MM.1S (cell line): ENCODE measurements at regions not wholly inside any gene's neighbourhood (a gene's known extent, or its start where the extent isn't known, plus 50 kb on each side); places are given as distances from the start of the nearest gene placed in this dataset.

Source experiments
- CTCF ChIP-seq: fragments of 300-600 bp; sonication (generic); IDR thresholded peaks from 2 replicates; pipeline ENCODE4 v1.5.1; 2016; ENCODE audit warnings: antibody characterized with exemption, low read length, mixed read lengths
- EZH2 ChIP-seq: fragments of 300-600 bp; sonication (generic); optimal IDR thresholded peaks from 2 replicates; pipeline ENCODE3; 2017; ENCODE audit warnings: low read depth, mild to moderate bottlenecking, antibody characterized with exemption, low read length, mixed read lengths
- EZH2phosphoT487 ChIP-seq: fragments of 300-600 bp; sonication (generic); IDR thresholded peaks from 2 replicates; pipeline ENCODE4 v1.6.1; 2018; ENCODE audit warnings: antibody characterized with exemption, low read length

GRCh38 chr5:167614294-167615021, 677.0 kb upstream of the WWC1 start:
- no peak for TF ChIP-seq CTCF
- TF ChIP-seq EZH2phosphoT487 = no peak
- TF ChIP-seq EZH2 = no peak
